ENCODE measurements at regions not wholly inside any gene's neighbourhood (a gene's known extent, or its start where the extent isn't known, plus 50 kb on each side); places are given as distances from the start of the nearest gene placed in this dataset.

GRCh38 chr1:222326006-222326709 is 221.7 kb downstream of the HHIPL2 start:
- H3K36me3 Mint-ChIP-seq (ENCODE audit: low read depth), result no peaks in the 10 kb centered on the region
- no peaks in the 10 kb centered on the region for H3K4me1 Mint-ChIP-seq
- DNase-seq, result no peak
- intact Hi-C loops (cut with micrococcal nuclease), result no loop called here
- no peak overlapping the region for H3K27ac Mint-ChIP-seq
- H3K9me3 Mint-ChIP-seq, result peaks cover 7% of the 10 kb centered on the region
- no peak overlapping the region for H3K4me3 Mint-ChIP-seq
- H3K27me3 Mint-ChIP-seq, result no peaks in the 10 kb centered on the region

- Mint-ChIP-seq H3K27me3 (no peaks in the 10 kb centered on the region), H3K36me3 (ENCODE audit: low read depth) (no peaks in the 10 kb centered on the region), H3K9me3 (peaks cover 7% of the 10 kb centered on the region), H3K4me3 (no peak overlapping the region), H3K27ac (no peak overlapping the region), H3K4me1 (no peaks in the 10 kb centered on the region)
- DNase-seq, result no peak
- intact Hi-C loops (cut with micrococcal nuclease), result no loop called here
Measured at GRCh38 chr1:222325506-222325905, 222.4 kb downstream of the HHIPL2 start.

GRCh38 chr1:222314839-222315238 is 233.1 kb downstream of the HHIPL2 start:
- H3K4me1 Mint-ChIP-seq, result peaks cover 3% of the 10 kb centered on the region
- H3K27ac Mint-ChIP-seq, result no peak overlapping the region
- H3K27me3 Mint-ChIP-seq, result no peaks in the 10 kb centered on the region
- no peak overlapping the region for H3K4me3 Mint-ChIP-seq
- DNase-seq, result no peak
- H3K36me3 Mint-ChIP-seq (ENCODE audit: low read depth), result no peaks in the 10 kb centered on the region
- intact Hi-C loops (cut with micrococcal nuclease), result no loop called here
- no peaks in the 10 kb centered on the region for H3K9me3 Mint-ChIP-seq

GRCh38 chr1:222310836-222311235 is 237.1 kb downstream of the HHIPL2 start:
- DNase-seq, result peak; percentile 64
- H3K36me3 Mint-ChIP-seq (ENCODE audit: low read depth), result no peaks in the 10 kb centered on the region
- no peak overlapping the region for H3K4me3 Mint-ChIP-seq
- no peaks in the 10 kb centered on the region for H3K9me3 Mint-ChIP-seq
- H3K4me1 Mint-ChIP-seq, result peaks cover 3% of the 10 kb centered on the region
- intact Hi-C loops (cut with micrococcal nuclease), result no loop called here
- no peak overlapping the region for H3K27ac Mint-ChIP-seq
- H3K27me3 Mint-ChIP-seq, result no peaks in the 10 kb centered on the region

- Mint-ChIP-seq H3K4me3 (no peak overlapping the region), H3K4me1 (no peaks in the 10 kb centered on the region), H3K27me3 (no peaks in the 10 kb centered on the region), H3K9me3 (no peaks in the 10 kb centered on the region), H3K27ac (no peak overlapping the region), H3K36me3 (ENCODE audit: low read depth) (no peaks in the 10 kb centered on the region)
- intact Hi-C loops (cut with micrococcal nuclease), result no loop called here
- no peak for DNase-seq
Measured at GRCh38 chr1:222307621-222308020, 240.3 kb downstream of the HHIPL2 start.

- H3K36me3 Mint-ChIP-seq (ENCODE audit: low read depth), result no peaks in the 10 kb centered on the region
- no peak for DNase-seq
- intact Hi-C loops (cut with micrococcal nuclease), result no loop called here
- H3K27ac Mint-ChIP-seq, result no peak overlapping the region
- H3K27me3 Mint-ChIP-seq, result no peaks in the 10 kb centered on the region
- no peak overlapping the region for H3K4me3 Mint-ChIP-seq
- no peaks in the 10 kb centered on the region for H3K9me3 Mint-ChIP-seq
- no peaks in the 10 kb centered on the region for H3K4me1 Mint-ChIP-seq
Measured at GRCh38 chr1:222306512-222306911, 241.4 kb downstream of the HHIPL2 start.

GRCh38 chr1:222306011-222306410 is 241.9 kb downstream of the HHIPL2 start:
- DNase-seq, result no peak
- intact Hi-C loops (cut with micrococcal nuclease), result no loop called here
- no peaks in the 10 kb centered on the region for H3K27me3 Mint-ChIP-seq
- H3K9me3 Mint-ChIP-seq, result no peaks in the 10 kb centered on the region
- H3K4me3 Mint-ChIP-seq, result no peak overlapping the region
- no peaks in the 10 kb centered on the region for H3K4me1 Mint-ChIP-seq
- no peak overlapping the region for H3K27ac Mint-ChIP-seq
- no peaks in the 10 kb centered on the region for H3K36me3 Mint-ChIP-seq (ENCODE audit: low read depth)

- H3K27me3 Mint-ChIP-seq, result no peaks in the 10 kb centered on the region
- no peak for DNase-seq
- peaks cover 12% of the 10 kb centered on the region for H3K9me3 Mint-ChIP-seq
- intact Hi-C loops (cut with micrococcal nuclease), result no loop called here
- no peak overlapping the region for H3K4me3 Mint-ChIP-seq
- H3K27ac Mint-ChIP-seq, result no peak overlapping the region
- no peaks in the 10 kb centered on the region for H3K4me1 Mint-ChIP-seq
- H3K36me3 Mint-ChIP-seq (ENCODE audit: low read depth), result no peaks in the 10 kb centered on the region
Measured at GRCh38 chr1:222301652-222302051, 246.3 kb downstream of the HHIPL2 start.

- H3K27ac Mint-ChIP-seq, result no peak overlapping the region
- H3K4me1 Mint-ChIP-seq, result no peaks in the 10 kb centered on the region
- no peaks in the 10 kb centered on the region for H3K27me3 Mint-ChIP-seq
- intact Hi-C loops (cut with micrococcal nuclease), result no loop called here
- peaks cover 18% of the 10 kb centered on the region for H3K9me3 Mint-ChIP-seq
- H3K4me3 Mint-ChIP-seq, result no peak overlapping the region
- no peaks in the 10 kb centered on the region for H3K36me3 Mint-ChIP-seq (ENCODE audit: low read depth)
- DNase-seq, result no peak
Measured at GRCh38 chr1:222299524-222299923, 248.4 kb downstream of the HHIPL2 start.

GRCh38 chr1:222290866-222291265 is 257.0 kb downstream of the HHIPL2 start:
- intact Hi-C loops (cut with micrococcal nuclease), result no loop called here
- peaks cover 10% of the 10 kb centered on the region for H3K9me3 Mint-ChIP-seq
- no peaks in the 10 kb centered on the region for H3K4me1 Mint-ChIP-seq
- H3K27ac Mint-ChIP-seq, result no peak overlapping the region
- no peaks in the 10 kb centered on the region for H3K27me3 Mint-ChIP-seq
- no peaks in the 10 kb centered on the region for H3K36me3 Mint-ChIP-seq (ENCODE audit: low read depth)
- DNase-seq, result no peak
- no peak overlapping the region for H3K4me3 Mint-ChIP-seq

GRCh38 chr1:222288053-222288452 is 259.9 kb downstream of the HHIPL2 start:
- no peaks in the 10 kb centered on the region for H3K4me1 Mint-ChIP-seq
- DNase-seq, result no peak
- H3K27ac Mint-ChIP-seq, result no peak overlapping the region
- no peaks in the 10 kb centered on the region for H3K36me3 Mint-ChIP-seq (ENCODE audit: low read depth)
- peaks cover 3% of the 10 kb centered on the region for H3K9me3 Mint-ChIP-seq
- no peaks in the 10 kb centered on the region for H3K27me3 Mint-ChIP-seq
- intact Hi-C loops (cut with micrococcal nuclease), result no loop called here
- no peak overlapping the region for H3K4me3 Mint-ChIP-seq

- no peak for DNase-seq
- H3K4me1 Mint-ChIP-seq, result no peaks in the 10 kb centered on the region
- H3K27ac Mint-ChIP-seq, result no peak overlapping the region
- H3K4me3 Mint-ChIP-seq, result no peak overlapping the region
- no peaks in the 10 kb centered on the region for H3K36me3 Mint-ChIP-seq (ENCODE audit: low read depth)
- no peaks in the 10 kb centered on the region for H3K9me3 Mint-ChIP-seq
- intact Hi-C loops (cut with micrococcal nuclease), result no loop called here
- H3K27me3 Mint-ChIP-seq, result no peaks in the 10 kb centered on the region
Measured at GRCh38 chr1:222286011-222286410, 261.9 kb downstream of the HHIPL2 start.

GRCh38 chr1:222285526-222285925 is 262.4 kb downstream of the HHIPL2 start:
- no peak overlapping the region for H3K27ac Mint-ChIP-seq
- intact Hi-C loops (cut with micrococcal nuclease), result no loop called here
- H3K4me1 Mint-ChIP-seq, result no peaks in the 10 kb centered on the region
- H3K4me3 Mint-ChIP-seq, result no peak overlapping the region
- H3K36me3 Mint-ChIP-seq (ENCODE audit: low read depth), result no peaks in the 10 kb centered on the region
- no peak for DNase-seq
- no peaks in the 10 kb centered on the region for H3K27me3 Mint-ChIP-seq
- H3K9me3 Mint-ChIP-seq, result no peaks in the 10 kb centered on the region

GRCh38 chr1:222284466-222284865 is 263.4 kb downstream of the HHIPL2 start:
- no peak for DNase-seq
- intact Hi-C loops (cut with micrococcal nuclease), result no loop called here
- no peak overlapping the region for H3K4me3 Mint-ChIP-seq
- no peaks in the 10 kb centered on the region for H3K4me1 Mint-ChIP-seq
- no peaks in the 10 kb centered on the region for H3K36me3 Mint-ChIP-seq (ENCODE audit: low read depth)
- no peaks in the 10 kb centered on the region for H3K27me3 Mint-ChIP-seq
- no peaks in the 10 kb centered on the region for H3K9me3 Mint-ChIP-seq
- no peak overlapping the region for H3K27ac Mint-ChIP-seq

- H3K36me3 Mint-ChIP-seq (ENCODE audit: low read depth), result no peaks in the 10 kb centered on the region
- no peaks in the 10 kb centered on the region for H3K4me1 Mint-ChIP-seq
- no peaks in the 10 kb centered on the region for H3K9me3 Mint-ChIP-seq
- DNase-seq, result no peak
- intact Hi-C loops (cut with micrococcal nuclease), result no loop called here
- no peak overlapping the region for H3K27ac Mint-ChIP-seq
- no peaks in the 10 kb centered on the region for H3K27me3 Mint-ChIP-seq
- H3K4me3 Mint-ChIP-seq, result no peak overlapping the region
Measured at GRCh38 chr1:222283147-222283768, 264.6 kb downstream of the HHIPL2 start.

All from activated CD4-positive, alpha-beta T cell treated with anti-CD3 and anti-CD28 coated beads, Interleukin-2, amount 10 ng/mL, durations not matched to agents 24 days and 14 days (primary cell).